Choroid plexus epithelial cell (primary cell): ENCODE measurements at regions not wholly inside any gene's neighbourhood (a gene's known extent, or its start where the extent isn't known, plus 50 kb on each side); places are given as distances from the start of the nearest gene placed in this dataset.

ENCODE experiments used
- DNase-seq: peaks from one replicate; pipeline ENCODE4 v3.0.0-alpha.2; 2010; ENCODE audit warnings: low read depth
- H3K4me3 ChIP-seq: 2 replicates; pipeline ENCODE4 v1.5.1; 2011; ENCODE audit warnings: low read depth, mild to moderate bottlenecking, control low read depth, low read length, moderate library complexity
- CTCF ChIP-seq: conservative IDR thresholded peaks from 2 replicates; pipeline ENCODE4 v1.5.1; 2011; ENCODE audit warnings: low read depth, mild to moderate bottlenecking, control low read depth, inconsistent platforms, low read length, moderate library complexity

- no peak for TF ChIP-seq CTCF
- DNase-seq = no peak
- no peak overlapping the region for H3K4me3 ChIP-seq
Observed at GRCh38 chr3:30313840-30314239, 292.6 kb upstream of the TGFBR2 start.

GRCh38 chr3:30314757-30315325, 291.6 kb upstream of the TGFBR2 start:
- no peak for TF ChIP-seq CTCF
- DNase-seq = no peak
- H3K4me3 ChIP-seq = no peak overlapping the region

- H3K4me3 ChIP-seq = no peak overlapping the region
- peak; percentile 59 for DNase-seq
- no peak for TF ChIP-seq CTCF
Observed at GRCh38 chr3:30315447-30315846, 291.0 kb upstream of the TGFBR2 start.

- H3K4me3 ChIP-seq = no peak overlapping the region
- no peak for DNase-seq
- no peak for TF ChIP-seq CTCF
Observed at GRCh38 chr3:30317561-30317960, 288.8 kb upstream of the TGFBR2 start.

GRCh38 chr3:30318110-30318509, 288.3 kb upstream of the TGFBR2 start:
- TF ChIP-seq CTCF = no peak
- no peak overlapping the region for H3K4me3 ChIP-seq
- DNase-seq = no peak

GRCh38 chr3:30319713-30320112, 286.7 kb upstream of the TGFBR2 start:
- TF ChIP-seq CTCF = peak; percentile 71
- H3K4me3 ChIP-seq = no peak overlapping the region
- peak; percentile 81 for DNase-seq

- no peak overlapping the region for H3K4me3 ChIP-seq
- DNase-seq = no peak
- no peak for TF ChIP-seq CTCF
Observed at GRCh38 chr3:30320392-30320791, 286.0 kb upstream of the TGFBR2 start.
